ENCODE measurements at regions not wholly inside any gene's neighbourhood (a gene's known extent, or its start where the extent isn't known, plus 50 kb on each side); places are given as distances from the start of the nearest gene placed in this dataset.
"Not testable (repeated sequence)": the region's sequence is repeated elsewhere in the genome, so short reads cannot be mapped to it uniquely, and the experiment has no call there.

GRCh38 chr6:141483598-141484061 is 649.1 kb upstream of the GJE1 start:
- DNase-seq = no peak

GRCh38 chr6:141482796-141483597 is 649.7 kb upstream of the GJE1 start:
- no peak for DNase-seq

GRCh38 chr6:141475259-141475658 is 657.5 kb upstream of the GJE1 start:
- no peak for DNase-seq

DNA sequence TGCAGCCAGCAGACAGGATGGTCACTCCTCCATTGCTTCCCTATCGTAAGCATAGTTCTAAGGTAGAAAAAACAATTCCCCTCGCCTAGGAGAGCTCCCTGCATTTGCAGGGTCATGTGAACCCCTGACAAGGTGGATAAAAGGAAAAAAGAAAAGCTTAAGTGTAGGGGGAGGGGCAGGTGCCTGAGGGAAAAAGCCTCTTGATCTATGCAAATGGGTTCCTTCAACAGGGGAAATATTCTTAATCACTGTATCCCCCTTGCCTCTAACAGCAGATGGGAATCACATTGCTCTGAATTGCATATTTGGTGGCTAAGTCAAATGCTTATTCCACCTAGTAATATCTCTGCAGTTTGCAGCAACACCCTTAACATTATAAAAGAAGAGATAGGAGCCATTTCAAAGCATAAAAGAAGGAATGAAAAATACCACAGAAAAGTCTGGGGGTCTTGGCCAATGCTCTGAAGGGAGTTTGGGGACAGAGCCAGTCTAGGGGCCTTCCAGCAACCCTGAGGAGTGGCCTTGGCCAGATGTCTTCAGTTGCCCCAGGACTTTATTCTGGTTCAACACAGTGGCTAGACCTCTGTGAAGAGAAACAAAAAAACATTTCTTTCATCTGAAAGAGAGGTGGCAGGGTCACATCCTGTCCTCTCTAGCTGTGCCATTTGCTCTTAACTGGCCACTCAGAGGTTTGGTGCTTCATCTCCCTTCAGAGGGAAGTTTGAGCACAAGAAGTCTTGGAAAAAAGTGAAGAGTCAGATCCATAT is 660.4 kb upstream of the GJE1 start:
- DNase-seq = no peak

GRCh38 chr6:141470810-141471209 is 661.9 kb upstream of the GJE1 start:
- DNase-seq = no peak

- no peak for DNase-seq
Observed at GRCh38 chr6:141467881-141468280, 664.8 kb upstream of the GJE1 start.

- no peak for DNase-seq
Observed at GRCh38 chr6:141467041-141467440, 665.7 kb upstream of the GJE1 start.

GRCh38 chr6:141464896-141465295 is 667.8 kb upstream of the GJE1 start:
- no peak for DNase-seq

DNA sequence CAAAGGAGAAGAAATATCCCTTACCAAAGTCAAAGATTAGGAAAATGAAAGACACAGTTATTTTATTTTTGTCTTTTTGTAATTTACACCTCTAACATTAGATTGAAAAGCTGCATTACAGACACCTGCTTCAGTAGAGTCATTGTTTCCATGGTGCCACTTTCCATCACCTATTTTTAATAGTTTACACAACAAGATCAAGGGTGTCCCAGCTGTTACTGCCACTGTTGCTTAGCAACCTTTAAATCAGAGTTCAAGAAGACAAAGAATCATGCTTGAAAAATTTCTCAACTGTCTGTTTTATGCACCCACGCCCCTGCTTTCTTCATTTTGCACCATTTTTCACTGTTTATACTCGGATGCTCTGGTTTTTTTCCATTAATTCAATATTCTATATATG is 668.2 kb upstream of the GJE1 start:
- DNase-seq = peak; percentile 98

- DNase-seq = no peak
Observed at GRCh38 chr6:141463237-141463977, 669.3 kb upstream of the GJE1 start.

DNA sequence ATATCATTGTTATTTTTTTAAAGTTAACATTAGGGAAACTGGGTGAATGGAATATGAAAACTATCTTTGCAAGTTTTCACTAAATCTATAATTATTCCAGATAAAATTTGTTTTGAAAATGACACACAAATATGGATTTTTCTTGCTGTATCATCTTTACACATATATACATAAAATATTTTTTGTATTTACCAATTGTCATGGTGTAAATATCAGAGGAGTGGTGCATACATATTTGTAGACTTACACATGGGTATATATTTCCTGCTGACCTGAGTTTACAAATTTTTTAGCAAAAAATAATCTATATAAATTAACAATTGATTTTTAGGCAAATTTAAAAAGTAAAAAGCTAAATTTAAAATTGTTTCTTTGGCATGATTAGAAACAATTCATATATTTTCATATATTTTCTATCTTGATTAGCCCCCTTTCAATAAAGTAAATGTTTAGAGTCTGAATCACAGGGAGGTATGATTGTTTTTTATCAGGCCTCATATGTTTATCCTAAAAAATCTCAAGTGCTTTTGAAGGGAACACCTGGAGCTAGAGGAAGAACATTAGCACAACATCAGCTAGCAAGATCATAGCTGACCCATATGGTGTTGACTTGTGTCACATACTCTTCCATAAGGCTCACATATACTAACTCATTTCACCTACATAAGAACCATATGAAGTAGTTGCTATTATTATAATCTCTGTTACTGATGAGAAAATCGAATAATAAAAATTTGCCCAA is 671.8 kb upstream of the GJE1 start:
- no peak for DNase-seq

GRCh38 chr6:141460245-141460644 is 672.5 kb upstream of the GJE1 start:
- DNase-seq = not testable (repeated sequence)

GRCh38 chr6:141457984-141458383 is 674.7 kb upstream of the GJE1 start:
- DNase-seq = not testable (repeated sequence)

DNA sequence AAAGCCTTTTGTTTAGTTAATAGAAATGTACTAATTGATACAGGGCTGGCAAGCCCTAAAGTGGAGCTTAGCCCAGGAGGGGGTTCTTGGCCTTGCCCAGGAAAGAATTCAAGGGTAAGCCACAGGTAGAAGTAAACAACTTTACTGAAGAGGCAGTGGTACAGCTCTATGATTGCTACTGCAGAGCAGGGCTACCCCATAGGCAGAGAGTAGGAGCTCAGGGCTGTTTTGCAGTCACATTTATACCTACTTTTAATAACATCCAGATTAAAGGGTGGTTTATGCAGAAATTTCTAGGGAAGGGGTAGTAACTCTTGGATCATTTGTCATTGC is 680.4 kb upstream of the GJE1 start:
- DNase-seq = no peak

- DNase-seq = no peak
Observed at GRCh38 chr6:141451511-141452353, 681.0 kb upstream of the GJE1 start.

DNA sequence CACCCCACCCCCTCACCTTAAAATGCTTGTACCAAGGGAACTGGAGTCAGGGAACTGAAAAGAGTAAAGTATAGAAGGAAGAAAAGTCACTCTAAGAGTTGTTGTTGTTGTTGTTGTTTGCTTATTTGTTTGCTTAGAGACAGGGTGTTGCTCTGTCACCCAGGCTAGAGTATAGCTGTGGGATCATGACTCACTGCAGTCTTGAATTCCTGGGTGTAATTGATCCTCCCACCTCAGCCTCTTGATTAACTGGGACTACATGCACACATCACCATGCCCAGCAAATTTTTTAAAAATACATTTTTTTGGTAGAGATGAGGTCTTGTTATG is 681.6 kb upstream of the GJE1 start:
- no peak for DNase-seq

DNA sequence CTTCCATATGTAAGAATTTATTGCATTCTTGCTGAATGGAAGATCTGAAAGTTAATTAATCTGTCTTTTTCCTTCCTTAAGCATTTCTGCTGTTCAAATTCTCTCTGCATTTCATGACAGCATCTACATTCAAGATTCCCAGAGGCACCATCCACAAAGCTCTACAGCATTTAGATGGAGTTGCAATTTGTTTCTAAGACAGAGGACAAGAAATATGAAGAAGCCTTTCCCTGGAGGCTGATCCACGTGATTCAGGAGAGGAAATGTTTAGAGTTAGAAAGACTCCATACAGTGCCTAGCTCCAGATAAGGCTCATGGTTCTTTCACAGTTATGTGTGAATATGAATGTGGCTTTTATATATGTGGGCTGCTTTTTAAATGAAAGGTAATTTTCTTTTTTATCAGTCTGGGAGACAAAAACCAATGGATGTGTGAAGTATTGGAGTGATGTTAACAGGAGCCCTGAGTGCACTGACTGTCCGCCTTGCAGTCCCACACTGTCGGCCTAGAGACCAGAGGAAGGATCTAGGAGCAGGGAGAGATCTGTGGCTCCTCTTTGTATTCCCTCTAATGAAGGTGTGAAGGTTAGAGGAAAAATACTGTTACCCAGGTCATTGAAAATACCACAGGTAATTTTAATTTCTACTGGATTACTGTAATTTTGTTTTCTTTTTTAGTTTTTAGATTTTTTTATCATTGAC is 686.6 kb upstream of the GJE1 start:
- DNase-seq = no peak

DNA sequence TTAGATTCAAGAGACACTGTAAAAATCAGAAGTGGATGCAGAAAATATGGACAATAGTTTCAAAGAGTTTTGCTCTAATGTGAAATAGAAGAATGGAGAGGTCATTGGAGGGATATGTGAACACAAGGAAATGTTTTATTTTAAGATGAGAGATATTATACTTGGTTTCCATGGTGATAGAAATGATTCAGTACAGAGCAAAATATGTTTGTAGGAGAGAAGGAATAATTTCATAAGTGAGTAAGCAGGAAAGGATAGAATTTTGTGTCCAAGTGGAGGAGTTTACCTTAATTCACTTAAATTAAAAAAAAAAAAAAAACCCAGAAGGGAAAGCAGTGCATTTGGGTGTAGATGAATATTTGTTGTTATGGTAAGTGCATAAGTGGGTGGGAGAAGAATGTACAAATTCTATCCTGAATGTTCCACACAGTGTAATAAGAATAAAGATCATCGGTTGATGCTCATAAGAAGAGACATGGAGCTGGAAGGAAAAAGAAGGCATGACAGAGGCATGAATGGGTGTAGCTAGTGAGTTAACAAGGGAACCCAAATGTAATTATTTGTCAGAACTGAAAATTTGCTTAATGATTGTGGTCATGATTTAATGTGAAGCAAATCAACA is 688.9 kb upstream of the GJE1 start:
- no peak for DNase-seq

- no peak for DNase-seq
Observed at GRCh38 chr6:141443032-141443431, 689.7 kb upstream of the GJE1 start.

- no peak for DNase-seq
Observed at GRCh38 chr6:141439513-141439912, 693.2 kb upstream of the GJE1 start.

GRCh38 chr6:141437685-141438084 is 695.0 kb upstream of the GJE1 start:
- DNase-seq = no peak
